H9 (cell line): ENCODE measurements at regions not wholly inside any gene's neighbourhood (a gene's known extent, or its start where the extent isn't known, plus 50 kb on each side); places are given as distances from the start of the nearest gene placed in this dataset.

Experiments used
- DNase-seq: peaks from one replicate; pipeline ENCODE4 v3.0.0-alpha.2; 2017
- H2AFZ ChIP-seq: one replicate; pipeline ENCODE4 v1.6.1; 2013; ENCODE audit warnings: mild to moderate bottlenecking, low read length, control low read depth, moderate library complexity
- H2AK5ac ChIP-seq: 2 replicates; pipeline ENCODE4 v1.6.1; 2013; ENCODE audit warnings: low read length, control low read depth, mixed read lengths; ENCODE audit not compliant: insufficient read length
- H2BK120ac ChIP-seq: one replicate; pipeline ENCODE4 v1.6.1; 2013; ENCODE audit warnings: low read depth, mild to moderate bottlenecking, low read length, control low read depth, inconsistent platforms; ENCODE audit not compliant: poor library complexity, severe bottlenecking
- H2BK12ac ChIP-seq: 2 replicates; pipeline ENCODE4 v1.6.1; 2013; ENCODE audit warnings: low read length, control low read depth, mixed read lengths, low read depth; ENCODE audit not compliant: insufficient read length
- H2BK15ac ChIP-seq: 2 replicates; pipeline ENCODE4 v1.6.1; 2013; ENCODE audit warnings: low read depth, low read length, control low read depth
- H2BK20ac ChIP-seq: one replicate; pipeline ENCODE4 v1.6.1; 2013; ENCODE audit warnings: low read depth, mild to moderate bottlenecking, low read length, control low read depth, inconsistent platforms; ENCODE audit not compliant: poor library complexity, severe bottlenecking
- H2BK5ac ChIP-seq: 2 replicates; pipeline ENCODE4 v1.6.1; 2013; ENCODE audit warnings: low read length, control low read depth, mixed read lengths; ENCODE audit not compliant: insufficient read length
- H3K14ac ChIP-seq: 2 replicates; pipeline ENCODE4 v1.6.1; 2013; ENCODE audit warnings: low read length, control low read depth; ENCODE audit not compliant: insufficient read depth
- H3K18ac ChIP-seq: 2 replicates; pipeline ENCODE4 v1.6.1; 2013; ENCODE audit warnings: low read depth, mild to moderate bottlenecking, mixed read lengths, low read length, control low read depth; ENCODE audit not compliant: insufficient read length
- H3K23ac ChIP-seq: 2 replicates; pipeline ENCODE4 v1.6.1; 2013; ENCODE audit warnings: low read length, control low read depth, mixed read lengths, low read depth; ENCODE audit not compliant: insufficient read length
- H3K23me2 ChIP-seq: 2 replicates; pipeline ENCODE4 v1.6.1; 2013; ENCODE audit warnings: low read depth, mild to moderate bottlenecking, mixed read lengths, low read length, control low read depth; ENCODE audit not compliant: insufficient read length, poor library complexity, severe bottlenecking
- H3K27ac ChIP-seq: 2 replicates; pipeline ENCODE4 v1.5.1; 2013; ENCODE audit warnings: low read length, control low read depth, mixed read lengths, low read depth; ENCODE audit not compliant: insufficient read length
- H3K27me3 ChIP-seq: 2 replicates; pipeline ENCODE4 v1.6.1; 2013; ENCODE audit warnings: low read length, control low read depth, inconsistent platforms; ENCODE audit not compliant: insufficient read depth
- H3K4ac ChIP-seq: 2 replicates; pipeline ENCODE4 v1.6.1; 2013; ENCODE audit warnings: low read depth, mild to moderate bottlenecking, control low read depth, inconsistent platforms, low read length, moderate library complexity
- H3K4me1 ChIP-seq: 2 replicates; pipeline ENCODE4 v1.6.1; 2013; ENCODE audit warnings: low read length, control low read depth, inconsistent platforms; ENCODE audit not compliant: insufficient read depth
- H3K4me2 ChIP-seq: 2 replicates; pipeline ENCODE4 v1.6.1; 2013; ENCODE audit warnings: low read length, control low read depth, mixed read lengths; ENCODE audit not compliant: insufficient read length, insufficient read depth
- H3K56ac ChIP-seq: 2 replicates; pipeline ENCODE4 v1.6.1; 2013; ENCODE audit warnings: low read depth, mild to moderate bottlenecking, mixed read lengths, low read length, control low read depth; ENCODE audit not compliant: insufficient read length
- H3K79me1 ChIP-seq: 2 replicates; pipeline ENCODE4 v1.6.1; 2013; ENCODE audit warnings: low read depth, mild to moderate bottlenecking, moderate library complexity, low read length, control low read depth, inconsistent platforms; ENCODE audit not compliant: insufficient read depth, poor library complexity, severe bottlenecking
- H3K79me2 ChIP-seq: 2 replicates; pipeline ENCODE4 v1.6.1; 2013; ENCODE audit warnings: low read length, control low read depth, inconsistent platforms; ENCODE audit not compliant: insufficient read depth
- H3K9ac ChIP-seq: 2 replicates; pipeline ENCODE4 v1.6.1; 2013; ENCODE audit warnings: low read length, control low read depth, mixed read lengths; ENCODE audit not compliant: insufficient read length; ENCODE audit errors: extremely low read depth
- H3K9me3 ChIP-seq: one replicate; pipeline ENCODE4 v1.6.1; 2013; ENCODE audit warnings: low read depth, low read length, inconsistent platforms; ENCODE audit not compliant: control insufficient read depth
- H3T11ph ChIP-seq: one replicate; pipeline ENCODE4 v1.6.1; 2013; ENCODE audit warnings: mild to moderate bottlenecking, low read length, control low read depth, inconsistent platforms
- H4K20me1 ChIP-seq: one replicate; pipeline ENCODE4 v1.6.1; 2013; ENCODE audit not compliant: control insufficient read depth, insufficient read length, insufficient read depth
- H4K5ac ChIP-seq: 2 replicates; pipeline ENCODE4 v1.6.1; 2013; ENCODE audit warnings: low read depth, mild to moderate bottlenecking, mixed read lengths, low read length, control low read depth; ENCODE audit not compliant: insufficient read length
- H4K8ac ChIP-seq: replicated peaks from 2 replicates; pipeline ENCODE4 v1.6.1; 2013; ENCODE audit warnings: low read length, control low read depth, mixed read lengths, low read depth; ENCODE audit not compliant: insufficient read length
- H4K91ac ChIP-seq: 2 replicates; pipeline ENCODE4 v1.6.1; 2013; ENCODE audit warnings: low read depth, mild to moderate bottlenecking, moderate library complexity, mixed read lengths, low read length, control low read depth; ENCODE audit not compliant: insufficient read length
- H3K27ac Mint-ChIP-seq, 3 experiments: 2 replicates in 2 of 3; 3 replicates in 1 of 3; pipeline ENCODE4 v1.8.0; 2020 to 2021; ENCODE audit warnings: mixed read lengths in 3 of 3, mild to moderate bottlenecking in 1 of 3, moderate library complexity in 1 of 3
- H3K27me3 Mint-ChIP-seq: 2 replicates; pipeline ENCODE4 v1.8.0; 2021; ENCODE audit warnings: low read depth, mild to moderate bottlenecking, moderate library complexity, mixed read lengths
- H3K36me3 Mint-ChIP-seq, 3 experiments: 2 replicates in 2 of 3; 3 replicates in 1 of 3; pipeline ENCODE4 v1.8.0; 2020 to 2021; ENCODE audit warnings: low read depth in 3 of 3, mixed read lengths in 3 of 3; ENCODE audit not compliant: insufficient read depth in 1 of 3
- H3K4me1 Mint-ChIP-seq, 2 experiments: 2 replicates each; pipeline ENCODE4 v1.8.0; 2020; ENCODE audit warnings: mixed read lengths in 2 of 2
- H3K4me3 Mint-ChIP-seq, 2 experiments: 2 replicates in 1 of 2; 3 replicates in 1 of 2; pipeline ENCODE4 v1.8.0; 2020 to 2021; ENCODE audit warnings: mild to moderate bottlenecking in 2 of 2, mixed read lengths in 2 of 2, moderate library complexity in 1 of 2
- H3K9me3 Mint-ChIP-seq, 2 experiments: 2 replicates in 1 of 2; 3 replicates in 1 of 2; pipeline ENCODE4 v1.8.0; 2020; ENCODE audit warnings: mild to moderate bottlenecking in 2 of 2, mixed read lengths in 2 of 2, moderate library complexity in 1 of 2
- WGBS: extraction: QIAGEN DNeasy Blood & Tissue Kit; methylation state at CpG from one replicate; pipeline ENCODE4 v1.1.7; 2013; ENCODE audit warnings: missing lambda C conversion rate, low lambda C conversion rate, mixed read lengths; ENCODE audit not compliant: insufficient read length; ENCODE audit errors: extremely low coverage; 5-methylcytosine and 5-hydroxymethylcytosine counted together
- TF ChIP-seq, protein P1 (sequence below): fragments of 200-600 bp; sonication (generic); conservative IDR thresholded peaks from 3 replicates; pipeline ENCODE4 v1.8.0; 2021; ENCODE audit warnings: antibody characterized with exemption, mild to moderate bottlenecking

DNA sequence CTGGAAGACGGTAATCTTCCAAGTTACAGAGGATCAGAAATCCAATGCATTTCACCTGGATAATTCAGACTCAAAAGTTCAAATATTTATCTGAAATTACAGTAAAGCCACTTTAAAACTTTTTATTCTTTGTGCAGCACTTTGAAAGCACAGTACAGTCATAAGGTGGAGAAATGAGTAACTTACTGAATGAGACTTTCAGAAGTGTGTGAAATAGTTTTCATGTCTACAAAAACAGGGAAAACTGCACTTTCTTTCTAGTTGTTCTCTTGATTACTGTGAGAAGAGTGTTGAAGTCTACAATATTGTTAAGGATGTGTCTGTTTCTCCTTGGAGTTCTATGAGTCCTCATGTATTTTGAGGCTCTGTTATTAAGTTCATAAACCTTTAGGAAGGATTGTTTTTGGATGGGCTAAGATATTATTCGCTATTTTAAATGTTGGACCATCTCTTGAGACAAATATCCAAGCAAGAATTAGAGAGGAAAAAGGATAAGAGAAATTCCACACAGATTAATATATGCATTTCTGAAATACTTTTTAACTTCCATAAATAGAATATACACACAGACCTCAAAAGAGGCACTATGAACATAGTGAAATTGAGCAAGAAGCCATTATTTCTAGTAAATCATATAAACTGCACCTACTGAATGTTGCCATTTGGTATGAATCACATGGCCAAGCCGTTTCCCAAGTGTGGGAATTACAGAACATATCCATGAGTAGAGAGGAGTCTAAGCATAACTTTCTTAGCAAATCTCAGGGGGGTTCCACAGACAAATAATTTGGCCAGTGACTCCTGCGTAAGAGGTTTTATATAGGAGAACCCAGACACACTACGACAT, 83.6 kb upstream of the PLEKHM1 start:
- no peak overlapping the region for H2AK5ac ChIP-seq
- no peak overlapping the region for H3K18ac ChIP-seq
- WGBS: no CpG with 5 or more reads among the region's 5 CpGs
- no peak overlapping the region for H2BK12ac ChIP-seq
- no peak overlapping the region for H4K91ac ChIP-seq
- H2BK15ac ChIP-seq: no peak overlapping the region
- H3K27ac ChIP-seq: no peak overlapping the region
- no peak overlapping the region for H3K4ac ChIP-seq
- H2BK5ac ChIP-seq: no peak overlapping the region
- no peaks in the 10 kb centered on the region for H3K9me3 ChIP-seq
- no peaks in the 10 kb centered on the region for H3K23me2 ChIP-seq
- no peaks in the 10 kb centered on the region for H3K27me3 Mint-ChIP-seq
- H3K56ac ChIP-seq: no peak overlapping the region
- H2BK20ac ChIP-seq: no peak overlapping the region
- no peak overlapping the region for H3K4me2 ChIP-seq
- peaks cover 27% of the 10 kb centered on the region; the same call in 1 of the 2 replicates for H3K79me2 ChIP-seq
- peaks cover 13 to 20% of the 10 kb centered on the region in 2 experiments for H3K4me1 Mint-ChIP-seq
- no peak overlapping the region for H3K14ac ChIP-seq
- H3K79me1 ChIP-seq: peaks cover 10% of the 10 kb centered on the region
- no peak overlapping the region for H3K9ac ChIP-seq
- no peak overlapping the region for H4K5ac ChIP-seq
- no peaks in the 10 kb centered on the region for H4K20me1 ChIP-seq
- no peak overlapping the region for H2AFZ ChIP-seq
- H3K9me3 Mint-ChIP-seq: no peaks in the 10 kb centered on the region
- H3K4me1 ChIP-seq: peaks cover 2% of the 10 kb centered on the region; the same call in 1 of the 2 replicates
- DNase-seq: no peak
- TF ChIP-seq, protein P1, sequence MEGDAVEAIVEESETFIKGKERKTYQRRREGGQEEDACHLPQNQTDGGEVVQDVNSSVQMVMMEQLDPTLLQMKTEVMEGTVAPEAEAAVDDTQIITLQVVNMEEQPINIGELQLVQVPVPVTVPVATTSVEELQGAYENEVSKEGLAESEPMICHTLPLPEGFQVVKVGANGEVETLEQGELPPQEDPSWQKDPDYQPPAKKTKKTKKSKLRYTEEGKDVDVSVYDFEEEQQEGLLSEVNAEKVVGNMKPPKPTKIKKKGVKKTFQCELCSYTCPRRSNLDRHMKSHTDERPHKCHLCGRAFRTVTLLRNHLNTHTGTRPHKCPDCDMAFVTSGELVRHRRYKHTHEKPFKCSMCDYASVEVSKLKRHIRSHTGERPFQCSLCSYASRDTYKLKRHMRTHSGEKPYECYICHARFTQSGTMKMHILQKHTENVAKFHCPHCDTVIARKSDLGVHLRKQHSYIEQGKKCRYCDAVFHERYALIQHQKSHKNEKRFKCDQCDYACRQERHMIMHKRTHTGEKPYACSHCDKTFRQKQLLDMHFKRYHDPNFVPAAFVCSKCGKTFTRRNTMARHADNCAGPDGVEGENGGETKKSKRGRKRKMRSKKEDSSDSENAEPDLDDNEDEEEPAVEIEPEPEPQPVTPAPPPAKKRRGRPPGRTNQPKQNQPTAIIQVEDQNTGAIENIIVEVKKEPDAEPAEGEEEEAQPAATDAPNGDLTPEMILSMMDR: no peak
- no peak overlapping the region for H2BK120ac ChIP-seq
- H3K27me3 ChIP-seq: no peaks in the 10 kb centered on the region
- no peak overlapping the region for H3K23ac ChIP-seq
- H3T11ph ChIP-seq: no peak overlapping the region
- H3K27ac Mint-ChIP-seq: peak overlapping the region in 1 of 3 experiments; percentile 17; a peak in 2 of 7 replicates
- peaks cover 2 to 17% (median 14%) of the 10 kb centered on the region in 3 experiments; a peak in 6 of 7 replicates for H3K36me3 Mint-ChIP-seq
- H4K8ac ChIP-seq: no peak overlapping the region
- no peak overlapping the region for H3K4me3 Mint-ChIP-seq
